ENCODE measurements at regions not wholly inside any gene's neighbourhood (a gene's known extent, or its start where the extent isn't known, plus 50 kb on each side); places are given as distances from the start of the nearest gene placed in this dataset.

DNA sequence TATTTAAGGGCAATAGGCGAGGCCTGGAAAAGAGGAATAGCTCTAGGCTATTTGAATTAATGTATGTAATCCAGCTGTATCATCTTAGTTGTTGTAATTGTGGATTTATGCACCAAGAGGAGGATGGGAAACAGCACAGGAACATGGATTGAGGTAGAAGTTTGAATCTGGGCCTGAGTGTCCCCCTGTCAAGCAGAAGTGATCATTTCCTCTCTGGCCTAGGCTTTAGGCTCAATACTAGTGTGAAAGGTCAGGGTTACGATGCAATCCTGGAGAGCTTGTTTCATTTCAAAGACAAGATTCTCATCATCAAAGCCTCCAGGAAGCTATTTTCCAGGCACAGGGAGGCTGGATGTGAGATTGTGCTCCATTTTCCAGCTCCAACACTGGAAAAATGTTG, 77.9 kb upstream of the HSD17B12 start:
- TF ChIP-seq CTCF (IDR thresholded peaks at IDR 0.05) = no peak
- no peak for TF ChIP-seq POLR2A (IDR thresholded peaks at IDR 0.05)
